HCT116 (cell line): ENCODE measurements at regions not wholly inside any gene's neighbourhood (a gene's known extent, or its start where the extent isn't known, plus 50 kb on each side); places are given as distances from the start of the nearest gene placed in this dataset.
A peak's percentile ranks its signal among the peaks of the same experiment; 100 is the strongest.

ENCODE experiments used
- ATAC-seq: fragments of 200-7000 bp; cut with Tn5 transposase; 2 replicates; pipeline ENCODE4 v1.9.1; 2020; ENCODE audit warnings: mild to moderate bottlenecking, moderate library complexity
- BruUV-seq: library from RNA; stranded (reverse); fragments of 400-500 nt; replicated peaks from 2 replicates; lab custom pipeline; 2021; lab: Mats Ljungman, UMichigan
- CTCF ChIA-PET: fragments of 300-600 bp; sonication (Branson Sonifier 250); formaldehyde crosslinking; loops from one replicate; lab custom pipeline; 2021; ENCODE audit warnings: antibody characterized with exemption; lab: Charles Lee
- POLR2A ChIA-PET: fragments of 300-600, 350-600 bp; sonication (Branson Sonifier 250); formaldehyde crosslinking; loops from one replicate; lab custom pipeline; 2021; ENCODE audit warnings: antibody characterized with exemption; lab: Charles Lee
- RAD21 ChIA-PET, 2 experiments: fragments of 300-600 bp; sonication (Branson Sonifier 250); formaldehyde crosslinking; loops; one replicate each; lab custom pipeline; 2023; ENCODE audit warnings: low total read pairs in 2 of 2; ENCODE audit not compliant: uncharacterized antibody in 2 of 2, unreplicated experiment in 2 of 2, low non-redundant PET in 1 of 2; lab: Charles Lee
- DNase-seq: peaks from one replicate; pipeline ENCODE4 v3.0.0-alpha.2; 2010; ENCODE audit warnings: low read depth, low spot score
- H2AFZ ChIP-seq: fragments of 200-600 bp; shearing (Covaris generic), sonication (generic); 2 replicates; pipeline ENCODE4 v1.6.1; 2017; ENCODE audit warnings: low read depth, mixed run types, mixed read lengths, antibody characterized with exemption, low read length; ENCODE audit not compliant: poor library complexity, severe bottlenecking
- H3K27ac ChIP-seq: 2 replicates; pipeline ENCODE4 v1.5.1; 2012; ENCODE audit warnings: low read depth, low read length
- H3K27me3 ChIP-seq: fragments of 200-600 bp; sonication (generic); 2 replicates; pipeline ENCODE4 v1.6.1; 2016; ENCODE audit warnings: mixed run types, low read length, mixed read lengths; ENCODE audit not compliant: insufficient read depth
- H3K36me3 ChIP-seq, 2 experiments: fragments of 200-500 bp in 1 of 2; fragments of 200-600 bp in 1 of 2; sonication (Bioruptor generic) in 1 of 2; sonication (generic) in 1 of 2; 2 replicates each; pipeline versions ENCODE4 v1.5.1 to v1.6.1; 2014 to 2016; ENCODE audit warnings: low read length in 2 of 2, inconsistent platforms in 1 of 2, mixed read lengths in 1 of 2, mixed run types in 1 of 2; ENCODE audit not compliant: insufficient read depth in 2 of 2, control insufficient read depth in 1 of 2
- H3K4me1 ChIP-seq, 2 experiments: fragments of 200-600 bp in 1 of 2; sonication (generic) in 1 of 2; 2 replicates each; pipeline versions ENCODE4 v1.5.1 to v1.6.1; 2012 to 2017; ENCODE audit warnings: low read length in 2 of 2, inconsistent platforms in 1 of 2, mild to moderate bottlenecking in 1 of 2, mixed read lengths in 1 of 2, mixed run types in 1 of 2, moderate library complexity in 1 of 2; ENCODE audit not compliant: insufficient read depth in 2 of 2, control insufficient read depth in 1 of 2
- H3K4me2 ChIP-seq: fragments of 200-600 bp; sonication (generic); 2 replicates; pipeline ENCODE4 v1.6.1; 2017; ENCODE audit warnings: mixed run types, low read length, mixed read lengths
- H3K4me3 ChIP-seq, 2 experiments: fragments of 200-600 bp in 1 of 2; sonication (generic) in 1 of 2; replicated peaks in 1 of 2; 2 replicates each; pipeline ENCODE4 v1.5.1; 2011 to 2016; ENCODE audit warnings: low read length in 2 of 2, control low read depth in 1 of 2, low read depth in 1 of 2, mild to moderate bottlenecking in 1 of 2, mixed read lengths in 1 of 2, mixed run types in 1 of 2
- H3K79me2 ChIP-seq: fragments of 200-600 bp; sonication (generic); 2 replicates; pipeline ENCODE4 v1.6.1; 2017; ENCODE audit warnings: mild to moderate bottlenecking, mixed run types, low read length, moderate library complexity, mixed read lengths; ENCODE audit not compliant: insufficient read depth
- H3K9ac ChIP-seq: fragments of 200-600 bp; sonication (generic); 2 replicates; pipeline ENCODE4 v1.6.1; 2016; ENCODE audit warnings: low read length, mixed read lengths
- H3K9me2 ChIP-seq: fragments of 200-600 bp; sonication (generic), shearing (Covaris generic); 2 replicates; pipeline ENCODE4 v1.6.1; 2017; ENCODE audit warnings: mixed run types, mild to moderate bottlenecking, moderate library complexity; ENCODE audit not compliant: insufficient read depth
- H3K9me3 ChIP-seq, 2 experiments: fragments of 200-500 bp in 1 of 2; fragments of 200-600 bp in 1 of 2; sonication (Bioruptor generic) in 1 of 2; sonication (generic) in 1 of 2; 2 replicates each; pipeline ENCODE4 v1.6.1; 2014 to 2017; ENCODE audit warnings: low read length in 2 of 2, mixed read lengths in 2 of 2, inconsistent platforms in 1 of 2, low read depth in 1 of 2, mild to moderate bottlenecking in 1 of 2, mixed run types in 1 of 2, moderate library complexity in 1 of 2; ENCODE audit not compliant: control insufficient read depth in 1 of 2, insufficient read depth in 1 of 2
- H4K20me1 ChIP-seq: fragments of 200-600 bp; sonication (generic), shearing (Covaris generic); 2 replicates; pipeline ENCODE4 v1.6.1; 2017; ENCODE audit warnings: mixed run types, mild to moderate bottlenecking, moderate library complexity; ENCODE audit not compliant: insufficient read depth
- CEBPB ChIP-seq: IDR thresholded peaks from 2 replicates; pipeline ENCODE4 v1.6.1; 2012; ENCODE audit warnings: low read depth
- CTCF ChIP-seq, 3 experiments: fragments of 200-600 bp in 1 of 3; sonication (generic) in 1 of 3; IDR thresholded peaks in 2 of 3; conservative IDR thresholded peaks in 1 of 3; 2 replicates each; pipeline ENCODE4 v1.5.1; 2012 to 2017; ENCODE audit warnings: low read depth in 2 of 3, low read length in 2 of 3, antibody characterized with exemption in 1 of 3, borderline replicate concordance in 1 of 3, control low read depth in 1 of 3, mild to moderate bottlenecking in 1 of 3, mixed read lengths in 1 of 3, mixed run types in 1 of 3, moderate library complexity in 1 of 3; ENCODE audit not compliant: insufficient read depth in 1 of 3
- EZH2 ChIP-seq: fragments of 200-600 bp; sonication (generic); IDR thresholded peaks from 2 replicates; pipeline ENCODE4 v1.6.1; 2017; ENCODE audit warnings: antibody characterized with exemption, mixed run types
- EZH2phosphoT487 ChIP-seq: fragments of 200-600 bp; IDR thresholded peaks from 2 replicates; pipeline ENCODE4 v1.6.1; 2018; ENCODE audit warnings: antibody characterized with exemption, borderline replicate concordance
- JUND ChIP-seq: IDR thresholded peaks from 2 replicates; pipeline ENCODE4 v1.6.1; 2012
- MAX ChIP-seq: IDR thresholded peaks from 2 replicates; pipeline ENCODE4 v1.6.1; 2012
- POLR2AphosphoS5 ChIP-seq: IDR thresholded peaks from 2 replicates; pipeline ENCODE4 v1.6.1; 2011; ENCODE audit warnings: mild to moderate bottlenecking, low read depth, low read length, moderate library complexity
- RAD21 ChIP-seq: IDR thresholded peaks from 2 replicates; pipeline ENCODE4 v1.6.1; 2012; ENCODE audit warnings: low read depth, mild to moderate bottlenecking
- ZNF274 ChIP-seq: fragments of 200-500 bp; sonication (Bioruptor generic); IDR thresholded peaks from 2 replicates; pipeline ENCODE4 v1.6.1; 2014; ENCODE audit warnings: mild to moderate bottlenecking, low read depth, low read length, inconsistent platforms
- intact Hi-C: fragments of 100-400 bp; cut with micrococcal nuclease; formaldehyde crosslinking; loops from 2 replicates; pipeline ENCODE4 v1.10.0; 2022
- TF ChIP-seq, protein P1 (sequence below): IDR thresholded peaks from 2 replicates; pipeline ENCODE4 v1.6.1; 2011; ENCODE audit warnings: mild to moderate bottlenecking, low read length, moderate library complexity; ENCODE audit not compliant: insufficient replicate concordance; ENCODE audit errors: extremely low read depth
- TF ChIP-seq, protein P2 (sequence below): IDR thresholded peaks from 2 replicates; pipeline ENCODE4 v1.6.1; 2012

DNA sequence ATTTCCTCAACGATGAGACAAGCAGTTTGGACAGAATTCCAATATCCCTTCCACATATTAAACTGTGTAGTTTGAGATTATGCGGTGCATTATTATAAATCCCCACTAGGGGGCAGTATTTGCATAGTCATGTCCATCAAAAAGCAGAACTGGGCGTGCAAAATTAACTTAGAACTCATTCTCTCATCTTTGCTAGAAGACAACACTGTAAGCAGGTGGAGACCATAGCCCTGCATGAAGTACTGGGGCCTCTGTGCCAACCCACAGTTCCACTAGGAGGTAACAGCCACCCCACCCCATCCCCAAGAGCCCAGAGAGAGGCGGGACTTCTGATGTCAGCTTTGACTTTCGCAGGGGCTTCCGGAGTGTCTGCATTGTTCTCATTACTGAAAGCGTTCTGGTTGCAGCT lies 106.6 kb upstream of the TMC3 start:
- TF ChIP-seq RAD21 (peak; percentile 80), CEBPB (no peak), CTCF (IDR thresholded peaks at IDR 0.05 in 2 of 3, conservative IDR thresholded peaks at IDR 0.05 in 1 of 3; ENCODE audit: borderline replicate concordance in 1 of 3, insufficient read depth in 1 of 3, low read depth in 2 of 3, low read length in 2 of 3) (peak; percentile 62 to 89 (median 72); a peak in 5 of 6 replicates)
- TF ChIP-seq, protein P1, sequence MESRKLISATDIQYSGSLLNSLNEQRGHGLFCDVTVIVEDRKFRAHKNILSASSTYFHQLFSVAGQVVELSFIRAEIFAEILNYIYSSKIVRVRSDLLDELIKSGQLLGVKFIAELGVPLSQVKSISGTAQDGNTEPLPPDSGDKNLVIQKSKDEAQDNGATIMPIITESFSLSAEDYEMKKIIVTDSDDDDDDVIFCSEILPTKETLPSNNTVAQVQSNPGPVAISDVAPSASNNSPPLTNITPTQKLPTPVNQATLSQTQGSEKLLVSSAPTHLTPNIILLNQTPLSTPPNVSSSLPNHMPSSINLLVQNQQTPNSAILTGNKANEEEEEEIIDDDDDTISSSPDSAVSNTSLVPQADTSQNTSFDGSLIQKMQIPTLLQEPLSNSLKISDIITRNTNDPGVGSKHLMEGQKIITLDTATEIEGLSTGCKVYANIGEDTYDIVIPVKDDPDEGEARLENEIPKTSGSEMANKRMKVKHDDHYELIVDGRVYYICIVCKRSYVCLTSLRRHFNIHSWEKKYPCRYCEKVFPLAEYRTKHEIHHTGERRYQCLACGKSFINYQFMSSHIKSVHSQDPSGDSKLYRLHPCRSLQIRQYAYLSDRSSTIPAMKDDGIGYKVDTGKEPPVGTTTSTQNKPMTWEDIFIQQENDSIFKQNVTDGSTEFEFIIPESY: no peak
- no peaks in the 10 kb centered on the region for H3K36me3 ChIP-seq
- intact Hi-C loops: loop anchor here (1.0 to 5.0 kb wide), 4 partner anchors 203 to 718 kb away; no protein-coding TSS in a partner anchor
- H3K4me1 ChIP-seq: no peaks in the 10 kb centered on the region
- H3K4me3 ChIP-seq: no peak overlapping the region
- POLR2A ChIA-PET: no interaction called here
- H3K9ac ChIP-seq: no peak overlapping the region
- H3K9me2 ChIP-seq: no peaks in the 10 kb centered on the region
- peaks cover 27% of the 10 kb centered on the region; the same call in 1 of the 2 replicates for H3K27me3 ChIP-seq
- H3K9me3 ChIP-seq: no peaks in the 10 kb centered on the region
- no TSS peak for BruUV-seq
- ATAC-seq (peak; percentile 78), DNase-seq (peak; percentile 24)
- no peak overlapping the region for H3K4me2 ChIP-seq
- no peaks in the 10 kb centered on the region for H4K20me1 ChIP-seq
- no peak overlapping the region for H3K27ac ChIP-seq
- no peaks in the 10 kb centered on the region for H3K79me2 ChIP-seq
- no peak overlapping the region for H2AFZ ChIP-seq
- RAD21 ChIA-PET: no interaction called here
- CTCF ChIA-PET: interaction anchor here (1.0 kb wide), 1 partner anchor 643 kb away, joined by 3 read pairs; no protein-coding TSS in a partner anchor

GRCh38 chr15:81478354-81478753 lies 104.3 kb upstream of the TMC3 start:
- POLR2A ChIA-PET: no interaction called here
- H3K4me2 ChIP-seq: no peak overlapping the region
- H2AFZ ChIP-seq: no peak overlapping the region
- no peaks in the 10 kb centered on the region for H3K36me3 ChIP-seq
- no peaks in the 10 kb centered on the region for H3K4me1 ChIP-seq
- no peak overlapping the region for H3K4me3 ChIP-seq
- DNase-seq (no peak), ATAC-seq (no peak)
- intact Hi-C loops: loop anchor here (10.0 kb wide), 1 partner anchor 276 kb away; no protein-coding TSS in a partner anchor
- H3K27me3 ChIP-seq: peaks cover 21% of the 10 kb centered on the region; the same call in 1 of the 2 replicates
- no peak overlapping the region for H3K27ac ChIP-seq
- H3K9me2 ChIP-seq: no peaks in the 10 kb centered on the region
- no peak overlapping the region for H3K9ac ChIP-seq
- H4K20me1 ChIP-seq: no peaks in the 10 kb centered on the region
- CTCF ChIA-PET: no interaction called here
- RAD21 ChIA-PET: no interaction called here
- no peaks in the 10 kb centered on the region for H3K9me3 ChIP-seq
- BruUV-seq: no TSS peak
- no peaks in the 10 kb centered on the region for H3K79me2 ChIP-seq
- TF ChIP-seq JUND: no peak
- no peak for TF ChIP-seq MAX
- no peak for TF ChIP-seq EZH2phosphoT487
- no peak for TF ChIP-seq ZNF274
- TF ChIP-seq, protein P2, sequence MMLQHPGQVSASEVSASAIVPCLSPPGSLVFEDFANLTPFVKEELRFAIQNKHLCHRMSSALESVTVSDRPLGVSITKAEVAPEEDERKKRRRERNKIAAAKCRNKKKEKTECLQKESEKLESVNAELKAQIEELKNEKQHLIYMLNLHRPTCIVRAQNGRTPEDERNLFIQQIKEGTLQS: no peak
- no peak for TF ChIP-seq EZH2
- TF ChIP-seq, protein P1: no peak
- TF ChIP-seq POLR2AphosphoS5: no peak
